ENCODE measurements at regions not wholly inside any gene's neighbourhood (a gene's known extent, or its start where the extent isn't known, plus 50 kb on each side); places are given as distances from the start of the nearest gene placed in this dataset.

GRCh38 chr7:113491305-113491704 is 373.0 kb upstream of the SMIM30 start:
- Histone ChIP-seq H3K27ac (ENCODE audit: low read depth, low read length) (no peak overlapping the region), H3K27me3 (ENCODE audit: insufficient read depth, low read length) (no peaks in the 10 kb centered on the region)
- no peak for DNase-seq (ENCODE audit: insufficient read length, low spot score, missing footprints)

DNA sequence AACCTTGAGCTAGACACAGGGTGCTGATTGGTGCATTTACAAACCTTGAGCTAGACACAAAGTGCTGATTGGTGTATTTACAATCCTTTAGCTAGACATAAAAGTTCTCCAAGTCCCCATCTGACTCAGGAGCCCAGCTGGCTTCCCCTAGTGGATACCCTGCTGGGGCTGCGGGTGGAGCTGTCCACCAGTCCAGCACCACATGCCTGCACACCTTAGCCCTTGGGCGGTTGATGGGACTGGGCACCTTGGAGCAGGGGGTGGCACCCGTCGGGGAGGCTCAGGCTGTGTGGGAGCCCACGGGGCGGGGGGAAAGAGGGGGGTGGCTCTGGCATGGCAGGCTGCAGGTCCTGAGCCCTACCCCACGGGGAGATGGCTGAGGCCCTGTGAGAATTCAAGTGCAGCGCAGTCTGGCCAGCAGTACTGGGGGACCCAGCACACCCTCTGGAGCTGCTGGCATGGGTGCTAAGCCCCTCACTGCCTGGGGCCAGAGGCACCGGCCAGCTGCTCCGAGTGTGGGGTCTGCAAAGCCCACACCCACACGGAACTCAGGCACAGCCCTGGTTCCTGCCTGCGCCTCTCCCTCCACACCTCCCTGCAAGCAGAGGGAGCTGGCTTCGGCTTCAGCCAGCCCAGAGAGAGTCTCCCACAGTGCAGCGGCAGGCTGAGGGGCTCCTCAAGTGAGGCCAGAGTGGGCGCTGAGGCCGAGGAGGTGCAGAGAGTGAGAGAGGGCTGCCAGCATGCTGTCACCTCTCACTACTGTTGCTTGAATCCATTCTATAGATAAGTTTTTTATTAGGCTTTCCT is 369.8 kb upstream of the SMIM30 start:
- Histone ChIP-seq H3K4me1 (ENCODE audit: insufficient read depth, low read length) (no peaks in the 10 kb centered on the region), H3K4me3 (ENCODE audit: insufficient read depth, low read length) (no peak overlapping the region), H2AFZ (ENCODE audit: low read length) (no peak overlapping the region), H3K79me2 (ENCODE audit: insufficient read depth, low read length) (no peaks in the 10 kb centered on the region), H4K20me1 (ENCODE audit: insufficient read depth, low read length) (no peaks in the 10 kb centered on the region), H3K36me3 (ENCODE audit: insufficient read depth, low read length) (no peaks in the 10 kb centered on the region), H3K27ac (ENCODE audit: low read depth, low read length) (no peak overlapping the region), H3K4me2 (ENCODE audit: insufficient read depth, low read length) (no peak overlapping the region), H3K9me3 (ENCODE audit: low read depth, low read length) (no peaks in the 10 kb centered on the region), H3K27me3 (ENCODE audit: insufficient read depth, low read length) (no peaks in the 10 kb centered on the region)
- DNase-seq (ENCODE audit: insufficient read length, low spot score, missing footprints), result no peak
- no peak for TF ChIP-seq CTCF (IDR thresholded peaks at IDR 0.05; ENCODE audit: extremely low read depth, low read depth, low read length)

More at GRCh38 chr7:113491305-113491704, 373.0 kb upstream of the SMIM30 start:
- H3K4me3 ChIP-seq (ENCODE audit: insufficient read depth, low read length), result no peak overlapping the region
- H4K20me1 ChIP-seq (ENCODE audit: insufficient read depth, low read length), result no peaks in the 10 kb centered on the region
- no peaks in the 10 kb centered on the region for H3K9me3 ChIP-seq (ENCODE audit: low read depth, low read length)
- no peak for TF ChIP-seq CTCF (IDR thresholded peaks at IDR 0.05; ENCODE audit: extremely low read depth, low read depth, low read length)
- H3K36me3 ChIP-seq (ENCODE audit: insufficient read depth, low read length), result no peaks in the 10 kb centered on the region
- no peaks in the 10 kb centered on the region for H3K79me2 ChIP-seq (ENCODE audit: insufficient read depth, low read length)
- H2AFZ ChIP-seq (ENCODE audit: low read length), result no peak overlapping the region
- no peak overlapping the region for H3K4me2 ChIP-seq (ENCODE audit: insufficient read depth, low read length)
- no peaks in the 10 kb centered on the region for H3K4me1 ChIP-seq (ENCODE audit: insufficient read depth, low read length)

DNA sequence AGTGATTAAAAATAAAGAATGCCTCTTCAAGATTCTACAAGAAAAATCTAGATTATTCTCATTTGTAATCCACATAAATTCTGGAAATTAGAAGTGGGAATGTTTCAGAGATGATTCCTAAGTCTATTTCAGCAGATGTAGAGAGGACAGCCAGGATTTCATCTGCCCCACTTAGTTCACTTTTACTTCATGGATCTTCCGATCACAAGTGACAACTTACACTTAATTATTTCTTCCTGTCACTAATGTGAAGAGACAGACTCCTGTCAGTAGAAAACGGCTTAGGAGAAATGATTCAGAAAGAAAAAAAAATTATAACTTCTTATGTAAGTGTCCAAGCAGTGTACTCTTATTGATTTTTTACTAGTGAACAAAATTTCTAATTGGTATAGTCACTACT is 368.2 kb upstream of the SMIM30 start:
- H3K4me1 ChIP-seq (ENCODE audit: insufficient read depth, low read length), result no peaks in the 10 kb centered on the region
- H3K79me2 ChIP-seq (ENCODE audit: insufficient read depth, low read length), result no peaks in the 10 kb centered on the region
- no peak for DNase-seq (ENCODE audit: insufficient read length, low spot score, missing footprints)
- TF ChIP-seq CTCF (IDR thresholded peaks at IDR 0.05; ENCODE audit: extremely low read depth, low read depth, low read length), result no peak
- H3K9me3 ChIP-seq (ENCODE audit: low read depth, low read length), result no peaks in the 10 kb centered on the region
- no peak overlapping the region for H3K4me2 ChIP-seq (ENCODE audit: insufficient read depth, low read length)
- H3K27me3 ChIP-seq (ENCODE audit: insufficient read depth, low read length), result no peaks in the 10 kb centered on the region
- H3K27ac ChIP-seq (ENCODE audit: low read depth, low read length), result no peak overlapping the region
- no peak overlapping the region for H3K4me3 ChIP-seq (ENCODE audit: insufficient read depth, low read length)
- no peaks in the 10 kb centered on the region for H4K20me1 ChIP-seq (ENCODE audit: insufficient read depth, low read length)
- no peak overlapping the region for H2AFZ ChIP-seq (ENCODE audit: low read length)
- no peaks in the 10 kb centered on the region for H3K36me3 ChIP-seq (ENCODE audit: insufficient read depth, low read length)

GRCh38 chr7:113483657-113484056 is 365.3 kb upstream of the SMIM30 start:
- Histone ChIP-seq H3K79me2 (ENCODE audit: insufficient read depth, low read length) (no peaks in the 10 kb centered on the region), H3K4me2 (ENCODE audit: insufficient read depth, low read length) (no peak overlapping the region), H3K9me3 (ENCODE audit: low read depth, low read length) (no peaks in the 10 kb centered on the region), H4K20me1 (ENCODE audit: insufficient read depth, low read length) (no peaks in the 10 kb centered on the region), H3K4me1 (ENCODE audit: insufficient read depth, low read length) (no peaks in the 10 kb centered on the region), H3K4me3 (ENCODE audit: insufficient read depth, low read length) (no peak overlapping the region), H3K27ac (ENCODE audit: low read depth, low read length) (no peak overlapping the region), H3K27me3 (ENCODE audit: insufficient read depth, low read length) (no peaks in the 10 kb centered on the region), H2AFZ (ENCODE audit: low read length) (no peak overlapping the region), H3K36me3 (ENCODE audit: insufficient read depth, low read length) (no peaks in the 10 kb centered on the region)
- DNase-seq (ENCODE audit: insufficient read length, low spot score, missing footprints), result no peak
- no peak for TF ChIP-seq CTCF (IDR thresholded peaks at IDR 0.05; ENCODE audit: extremely low read depth, low read depth, low read length)
